A549 (cell line): ENCODE measurements at regions not wholly inside any gene's neighbourhood (a gene's known extent, or its start where the extent isn't known, plus 50 kb on each side); places are given as distances from the start of the nearest gene placed in this dataset.

Experiments
- ATAC-seq, 2 experiments: fragments of 200-7000 bp in 1 of 2; fragments of >200 bp in 1 of 2; cut with Nextera tagmentation in 1 of 2; cut with Tn5 transposase in 1 of 2; 3 replicates each; pipeline versions ENCODE4 v1.8.0 to v1.9.1; 2018 to 2020; ENCODE audit warnings: mild to moderate bottlenecking in 1 of 2, moderate library complexity in 1 of 2
- CTCF ChIA-PET: fragments of 300-600 bp; sonication (Branson Sonifier 250); formaldehyde crosslinking; extraction: SDS; loops from one replicate; lab custom pipeline; 2021; ENCODE audit warnings: antibody characterized with exemption, inconsistent platforms; lab: Yijun Ruan, JAX
- POLR2A ChIA-PET: fragments of 350-600 bp; formaldehyde crosslinking; extraction: SDS; loops from one replicate; lab custom pipeline; 2021; ENCODE audit warnings: antibody characterized with exemption, inconsistent platforms; lab: Yijun Ruan, JAX
- DNase-seq, 2 experiments: peaks; one replicate each; pipeline versions ENCODE4 v3.0.0 to v3.0.0-alpha.2; 2011 to 2016; ENCODE audit warnings: low read depth in 1 of 2, low spot score in 1 of 2
- FAIRE-seq: peaks from 2 replicates; lab custom pipeline; 2011; peaks lifted over from hg19 to GRCh38; lab: Jason Lieb, UNC
- H3K27ac ChIP-seq, 2 experiments: fragments of >200 bp; sonication (Bioruptor Twin); formaldehyde crosslinking; 3 replicates each; pipeline ENCODE4 v1.5.1; 2016 to 2017
- H3K4me1 ChIP-seq: fragments of >200 bp; sonication (Bioruptor Twin); formaldehyde crosslinking; 3 replicates; pipeline ENCODE4 v1.6.1; 2016
- H3K4me2 ChIP-seq: fragments of >200 bp; sonication (Bioruptor Twin); formaldehyde crosslinking; 3 replicates; pipeline ENCODE4 v1.6.1; 2016
- H3K4me3 ChIP-seq: fragments of >200 bp; sonication (Bioruptor Twin); formaldehyde crosslinking; 3 replicates; pipeline ENCODE4 v1.5.1; 2016
- H3K9me3 ChIP-seq: fragments of >200 bp; sonication (Bioruptor Twin); formaldehyde crosslinking; 3 replicates; pipeline ENCODE4 v1.6.1; 2016
- ATOH8 ChIP-seq: fragments of 250-450 bp; sonication (Bioruptor Pico); IDR thresholded peaks from 2 replicates; pipeline ENCODE4 v1.5.0; 2020; ENCODE audit warnings: low read depth, mild to moderate bottlenecking, moderate library complexity
- BCL3 ChIP-seq: fragments of >200 bp; sonication (Bioruptor Twin); formaldehyde crosslinking; IDR thresholded peaks from 3 replicates; pipeline ENCODE4 v1.6.1; 2016
- BHLHE40 ChIP-seq: IDR thresholded peaks from 2 replicates; pipeline ENCODE4 v1.6.1; 2012; ENCODE audit warnings: low read depth, low read length, inconsistent platforms
- CBX2 ChIP-seq: fragments of 200-600 bp; sonication (generic); IDR thresholded peaks from 2 replicates; pipeline ENCODE4 v1.6.1; 2016; ENCODE audit warnings: low read depth, mild to moderate bottlenecking, borderline replicate concordance
- CEBPB ChIP-seq, 2 experiments: fragments of >200 bp in 1 of 2; sonication (Bioruptor Twin) in 1 of 2; formaldehyde crosslinking in 1 of 2; IDR thresholded peaks; 2 replicates each; pipeline ENCODE4 v1.6.1; 2012 to 2016
- EHF ChIP-seq: fragments of 250-450 bp; sonication (Bioruptor Pico); IDR thresholded peaks from 2 replicates; pipeline ENCODE4 v1.5.0; 2020; ENCODE audit warnings: mild to moderate bottlenecking
- ELK1 ChIP-seq: fragments of 150-350 bp; IDR thresholded peaks from 2 replicates; pipeline ENCODE4 v1.6.1; 2014; ENCODE audit warnings: low read depth, mild to moderate bottlenecking, low read length
- FOSL2 ChIP-seq, 2 experiments: fragments of 450-650 bp in 1 of 2; fragments of >200 bp in 1 of 2; sonication (Bioruptor Twin) in 1 of 2; formaldehyde crosslinking; IDR thresholded peaks; 2 replicates each; pipeline versions ENCODE4 v1.5.0 to v1.6.1; 2016 to 2020; ENCODE audit warnings: mild to moderate bottlenecking in 1 of 2, moderate library complexity in 1 of 2
- HES2 ChIP-seq: fragments of >200 bp; sonication (Bioruptor Twin); formaldehyde crosslinking; IDR thresholded peaks from 2 replicates; pipeline ENCODE4 v1.6.1; 2016
- HOXB13 ChIP-seq: fragments of 250-450 bp; sonication (Bioruptor Pico); IDR thresholded peaks from 2 replicates; pipeline ENCODE4 v1.5.0; 2020; ENCODE audit warnings: low read depth, mild to moderate bottlenecking, moderate library complexity
- KDM5A ChIP-seq: fragments of 200-600 bp; sonication (generic); IDR thresholded peaks from 2 replicates; pipeline ENCODE4 v1.6.1; 2016; ENCODE audit warnings: antibody characterized with exemption, mild to moderate bottlenecking
- MAFK ChIP-seq: fragments of 450-650 bp; IDR thresholded peaks from 2 replicates; pipeline ENCODE4 v1.6.1; 2014; ENCODE audit not compliant: partially characterized antibody
- MYC ChIP-seq: IDR thresholded peaks from 2 replicates; pipeline ENCODE4 v1.6.1; 2012; ENCODE audit warnings: mild to moderate bottlenecking, inconsistent platforms, low read length, improper control_type of control experiment, borderline replicate concordance
- POLR2A ChIP-seq: IDR thresholded peaks from 2 replicates; pipeline ENCODE4 v1.6.1; 2012; ENCODE audit warnings: mild to moderate bottlenecking, low read length
- POLR2AphosphoS2 ChIP-seq: conservative IDR thresholded peaks from 2 replicates; pipeline ENCODE4 v1.6.1; 2012; ENCODE audit warnings: low read length, improper control_type of control experiment, inconsistent platforms
- RARB ChIP-seq: fragments of 250-450 bp; sonication (Bioruptor Pico); IDR thresholded peaks from 2 replicates; pipeline ENCODE4 v1.8.0; 2021; ENCODE audit warnings: mild to moderate bottlenecking, moderate library complexity
- SMC3 ChIP-seq: fragments of >200 bp; sonication (Bioruptor Twin); formaldehyde crosslinking; IDR thresholded peaks from 3 replicates; pipeline ENCODE4 v1.6.1; 2018; ENCODE audit warnings: inconsistent platforms
- TFCP2L1 ChIP-seq: fragments of 250-450 bp; sonication (Bioruptor Pico); IDR thresholded peaks from 2 replicates; pipeline ENCODE4 v1.5.0; 2021; ENCODE audit warnings: mild to moderate bottlenecking
- ZFP36 ChIP-seq: fragments of 450-650 bp; IDR thresholded peaks from 2 replicates; pipeline ENCODE4 v1.6.1; 2014; ENCODE audit warnings: borderline replicate concordance; ENCODE audit not compliant: partially characterized antibody
- ZNF302 ChIP-seq: fragments of 250-450 bp; sonication (Bioruptor Pico); IDR thresholded peaks from 2 replicates; pipeline ENCODE4 v1.9.0; 2021; ENCODE audit warnings: inconsistent platforms, mild to moderate bottlenecking, moderate library complexity
- ZSCAN20 ChIP-seq: fragments of 250-450 bp; sonication (Bioruptor Pico); IDR thresholded peaks from 2 replicates; pipeline ENCODE4 v1.8.0; 2022; ENCODE audit warnings: mild to moderate bottlenecking, moderate library complexity
- WGBS: methylation state at CpG from one replicate; pipeline ENCODE4 v1.1.6; 2017; ENCODE audit errors: missing lambda C conversion rate; 5-methylcytosine and 5-hydroxymethylcytosine counted together

- TF ChIP-seq ELK1: no peak
- no peak for TF ChIP-seq HES2
- TF ChIP-seq HOXB13 (CRISPR knock-in tag): no peak
- TF ChIP-seq BCL3: no peak
- no peak for TF ChIP-seq POLR2A
- no peak for TF ChIP-seq MYC
- TF ChIP-seq ZNF302 (CRISPR knock-in tag): no peak
- TF ChIP-seq, all 56 proteins: peak for 0
Observed at GRCh38 chr13:50382511-50382910, 367.3 kb downstream of the KCNRG start (continued).

GRCh38 chr13:50382951-50383350 lies 367.7 kb downstream of the KCNRG start:
- H3K4me1 ChIP-seq: no peaks in the 10 kb centered on the region
- DNase-seq (no peak), FAIRE-seq (no peak), ATAC-seq (no peak)
- H3K4me2 ChIP-seq: no peak overlapping the region
- no peak overlapping the region for H3K27ac ChIP-seq
- no peak for TF ChIP-seq FOSL2 (IDR thresholded peaks at IDR 0.05)
- no peak for TF ChIP-seq FOSL2 (CRISPR knock-in tag; IDR thresholded peaks at IDR 0.05)
- no peak for TF ChIP-seq BCL3
- no peak for TF ChIP-seq SMC3
- no peak for TF ChIP-seq TFCP2L1 (CRISPR knock-in tag)
- TF ChIP-seq BHLHE40: no peak
- TF ChIP-seq ATOH8 (CRISPR knock-in tag): no peak
- ChIA-PET POLR2A (no interaction called here), CTCF (no interaction called here)
- H3K9me3 ChIP-seq: no peaks in the 10 kb centered on the region
- WGBS: 72% methylated on average over 4 of the region's 4 CpGs
- no peak overlapping the region for H3K4me3 ChIP-seq

- WGBS: 89% methylated on average over 1 of the region's 1 CpG
- ChIA-PET POLR2A (no interaction called here), CTCF (no interaction called here)
- DNase-seq (no peak), ATAC-seq (no peak), FAIRE-seq (no peak)
- TF ChIP-seq ZNF302 (CRISPR knock-in tag) (no peak), CEBPB (IDR thresholded peaks at IDR 0.05) (no peak), ZSCAN20 (no peak), MAFK (no peak), POLR2AphosphoS2 (no peak), ZFP36 (no peak), HES2 (no peak), KDM5A (no peak), EHF (no peak), CBX2 (no peak), RARB (no peak)
- Histone ChIP-seq H3K4me2 (no peak overlapping the region), H3K27ac (no peak overlapping the region), H3K4me3 (no peak overlapping the region), H3K9me3 (no peaks in the 10 kb centered on the region), H3K4me1 (no peaks in the 10 kb centered on the region)
Observed at GRCh38 chr13:50384724-50385123, 369.5 kb downstream of the KCNRG start.
